T-helper 9 cell (primary cell): ENCODE measurements at regions not wholly inside any gene's neighbourhood (a gene's known extent, or its start where the extent isn't known, plus 50 kb on each side); places are given as distances from the start of the nearest gene placed in this dataset.
"Not testable (repeated sequence)": the region's sequence is repeated elsewhere in the genome, so short reads cannot be mapped to it uniquely, and the experiment has no call there.

Experiments used
- DNase-seq: peaks from one replicate; pipeline ENCODE4 v3.0.0-alpha.2; 2020

- DNase-seq, result no peak
Observed at GRCh38 chr2:126115975-126116374, 540.0 kb upstream of the GYPC start.

GRCh38 chr2:126117886-126118285 is 538.1 kb upstream of the GYPC start:
- no peak for DNase-seq

DNA sequence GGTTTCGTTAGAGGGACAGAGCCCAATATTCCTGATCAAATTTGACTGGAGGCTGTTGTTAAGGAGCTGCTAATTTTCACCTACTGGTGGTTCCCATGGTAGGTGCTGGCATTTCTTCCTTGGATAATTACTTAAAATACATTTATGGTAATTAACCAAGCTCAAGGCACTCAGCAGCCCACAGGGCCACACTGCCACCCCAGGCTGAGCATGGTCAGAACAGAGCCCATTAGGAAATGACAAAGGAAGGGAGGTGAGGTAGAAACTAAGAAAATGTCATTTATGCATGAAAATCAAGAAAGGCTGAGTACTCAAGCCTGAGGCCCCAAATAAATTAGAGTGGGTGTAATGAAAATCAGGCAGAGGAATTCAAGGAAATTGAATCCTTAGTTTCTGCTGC is 510.2 kb upstream of the GYPC start:
- no peak for DNase-seq

- no peak for DNase-seq
Observed at GRCh38 chr2:126154256-126154785, 501.6 kb upstream of the GYPC start.

- DNase-seq, result not testable (repeated sequence)
Observed at GRCh38 chr2:126160950-126161349, 495.0 kb upstream of the GYPC start.

- DNase-seq, result no peak
Observed at GRCh38 chr2:126172631-126173184, 483.2 kb upstream of the GYPC start.

DNA sequence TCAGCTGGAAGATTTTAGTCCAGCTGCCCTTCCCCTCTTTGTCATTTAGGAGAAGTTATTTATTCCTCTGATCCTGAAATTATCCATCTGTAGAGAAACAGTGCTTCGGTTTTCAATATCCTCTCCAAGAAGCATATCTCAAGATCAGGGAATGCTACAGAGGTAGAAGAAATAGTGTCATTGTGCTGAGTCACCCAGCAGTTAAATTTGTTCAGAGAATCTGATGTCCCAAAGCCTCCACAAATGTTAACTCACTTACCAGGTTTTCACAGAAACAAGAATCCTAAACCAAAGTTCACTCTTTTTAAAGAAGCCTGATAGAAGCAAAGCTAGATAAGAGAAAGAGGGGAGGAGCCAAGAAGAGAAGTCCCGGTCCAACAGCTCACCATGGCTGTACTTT is 480.7 kb upstream of the GYPC start:
- no peak for DNase-seq

DNA sequence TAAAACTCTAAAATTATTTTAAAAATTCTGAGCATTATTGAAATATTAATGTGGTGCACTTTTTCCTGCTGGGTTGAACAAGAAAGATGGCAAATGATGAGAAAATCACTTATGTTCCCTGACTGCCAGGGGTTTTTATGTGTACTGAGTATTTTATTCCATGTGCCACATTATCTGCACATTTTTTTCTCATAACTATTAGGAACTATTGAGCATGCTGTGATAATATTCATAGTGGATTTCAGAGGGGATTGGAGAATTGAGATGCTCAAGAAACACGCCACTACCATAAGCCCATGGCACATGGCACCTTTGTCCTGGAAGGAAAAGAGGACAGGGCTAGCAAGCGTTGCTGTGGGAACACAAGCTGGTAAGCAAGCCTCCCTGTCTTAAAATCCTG is 478.5 kb upstream of the GYPC start:
- no peak for DNase-seq

DNA sequence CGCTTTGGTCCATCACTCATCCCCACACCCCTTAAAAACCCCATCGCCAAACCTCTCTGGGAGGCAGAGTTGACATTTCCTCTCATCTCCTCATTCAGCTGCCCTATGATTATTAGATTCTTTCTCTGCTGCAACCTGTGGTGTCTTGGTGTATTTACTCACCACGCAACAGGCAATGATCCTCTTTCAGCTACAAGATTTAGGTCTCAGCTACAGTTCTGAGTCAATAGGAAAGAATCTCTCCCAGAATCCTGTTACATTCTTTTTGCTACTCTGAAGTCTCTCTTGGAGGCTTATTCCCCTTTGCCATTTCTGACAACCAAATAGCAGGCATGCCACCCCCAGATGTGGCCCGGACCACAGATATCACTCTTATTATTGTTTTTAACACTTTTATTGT is 468.3 kb upstream of the GYPC start:
- DNase-seq, result no peak

DNA sequence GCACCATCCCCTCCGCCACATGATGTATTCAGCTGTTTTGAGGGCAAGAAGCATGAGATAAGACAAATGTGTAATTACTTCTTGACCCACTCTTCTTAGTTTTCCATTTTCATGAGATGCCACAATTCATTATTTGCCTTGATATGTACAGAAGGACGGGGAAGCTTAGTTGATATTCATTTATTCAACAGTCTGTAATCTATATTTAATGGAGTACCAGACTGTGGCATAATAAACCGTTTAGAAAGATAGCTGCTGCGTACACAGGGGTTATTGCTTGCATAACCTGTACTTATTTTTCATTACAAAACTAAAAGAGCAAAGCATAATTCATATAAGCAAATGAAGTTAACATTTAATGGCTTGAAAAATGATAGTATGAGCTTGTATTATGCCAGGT is 466.4 kb upstream of the GYPC start:
- no peak for DNase-seq

- DNase-seq, result no peak
Observed at GRCh38 chr2:126200538-126200937, 455.4 kb upstream of the GYPC start.

GRCh38 chr2:126208266-126208665 is 447.7 kb upstream of the GYPC start:
- DNase-seq, result no peak

GRCh38 chr2:126212735-126213134 is 443.2 kb upstream of the GYPC start:
- no peak for DNase-seq

- DNase-seq, result no peak
Observed at GRCh38 chr2:126219081-126219480, 436.9 kb upstream of the GYPC start.

DNA sequence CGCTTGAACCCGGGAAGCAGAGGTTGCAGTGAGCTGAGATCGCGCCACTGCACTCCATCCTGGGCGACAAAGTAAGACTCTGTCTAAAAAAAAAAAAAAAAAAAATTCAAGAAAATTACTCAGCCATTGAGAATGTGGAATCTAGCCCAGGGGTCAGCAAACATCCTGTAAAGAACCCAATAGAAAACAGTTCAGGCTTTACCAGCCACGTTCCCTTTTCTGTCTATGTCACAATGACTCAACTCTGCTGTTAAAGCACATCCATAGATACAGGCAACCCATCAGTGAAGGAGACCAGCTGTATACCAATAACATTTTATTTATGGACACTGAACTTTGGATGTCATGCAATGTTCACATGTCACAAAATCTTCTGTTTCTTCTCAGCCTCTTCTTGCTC is 435.6 kb upstream of the GYPC start:
- DNase-seq, result no peak

DNA sequence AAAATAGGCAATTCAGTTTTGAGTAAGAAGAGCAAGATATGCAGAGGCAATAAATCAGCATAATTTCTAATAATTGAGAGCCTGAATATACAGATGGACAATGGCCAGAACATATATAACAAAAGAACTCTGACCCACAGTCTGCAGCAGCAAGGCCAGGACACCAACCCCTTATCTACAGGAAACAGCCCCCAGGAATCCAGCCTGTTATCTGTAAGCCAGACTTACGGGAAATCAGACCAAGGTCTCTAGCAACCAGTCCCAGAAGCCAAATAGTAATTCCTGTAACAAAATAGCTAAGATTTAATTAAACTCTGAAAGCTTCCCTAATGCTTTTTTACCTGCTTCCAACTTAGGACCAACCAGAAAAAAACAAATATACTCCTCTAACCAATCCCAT is 434.5 kb upstream of the GYPC start:
- no peak for DNase-seq

DNA sequence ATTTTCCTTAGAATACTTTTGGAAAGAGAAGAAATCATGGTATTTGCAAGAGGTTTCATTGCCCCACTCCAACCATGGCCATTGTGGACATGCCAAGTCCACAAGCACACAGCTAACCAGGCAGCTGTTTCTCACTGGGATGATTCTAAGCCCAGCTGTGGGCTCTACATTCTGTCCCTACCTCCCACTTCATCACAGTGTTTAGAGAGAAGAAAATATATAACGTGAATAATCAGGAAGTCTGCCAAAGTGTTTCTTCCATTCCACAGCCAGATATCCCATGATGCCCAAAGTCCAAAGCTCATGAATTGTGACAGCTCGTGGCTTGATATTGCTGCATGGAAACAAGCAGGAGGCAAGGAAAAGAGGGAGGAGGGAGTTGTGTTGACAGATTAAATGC is 433.7 kb upstream of the GYPC start:
- no peak for DNase-seq

- no peak for DNase-seq
Observed at GRCh38 chr2:126224776-126225175, 431.2 kb upstream of the GYPC start.

DNA sequence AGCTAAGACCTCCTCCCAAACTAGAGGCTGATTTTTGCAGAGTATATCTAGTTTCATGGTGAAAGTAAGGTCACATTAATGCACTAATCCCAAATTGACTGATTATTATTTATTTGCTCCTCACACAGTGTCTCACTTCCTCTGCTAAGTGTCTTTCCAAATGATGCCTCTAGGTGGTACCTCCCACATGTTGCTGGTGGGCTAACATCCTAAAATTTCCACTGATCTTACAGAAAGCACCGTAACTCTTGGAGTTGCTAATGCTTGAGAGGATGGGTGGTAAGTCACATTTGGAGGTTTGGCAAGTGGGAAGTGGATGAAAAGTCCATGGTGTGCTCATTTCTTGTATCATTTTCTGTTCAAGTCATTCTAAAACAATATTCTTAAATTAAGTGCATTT is 428.7 kb upstream of the GYPC start:
- DNase-seq, result no peak

- no peak for DNase-seq
Observed at GRCh38 chr2:126228531-126228930, 427.4 kb upstream of the GYPC start.

DNA sequence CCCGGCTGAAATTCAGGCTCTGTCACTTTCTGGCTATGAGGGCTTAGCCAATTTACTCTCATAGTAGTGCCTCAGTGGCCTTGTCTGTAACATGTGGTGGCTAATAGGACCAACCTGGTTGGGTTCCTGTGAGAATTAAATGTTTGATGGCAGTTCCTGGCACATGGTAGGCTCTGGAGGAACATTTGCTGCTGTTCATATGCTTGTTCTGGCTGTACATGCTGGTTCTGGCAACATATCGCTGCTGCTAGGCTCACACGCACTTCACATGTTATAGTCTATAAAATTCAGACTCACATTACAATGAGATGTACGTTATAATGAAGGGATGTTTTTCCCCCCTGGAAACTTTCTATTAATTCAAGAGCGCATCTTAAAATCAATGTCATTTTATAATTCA is 417.7 kb upstream of the GYPC start:
- no peak for DNase-seq

DNA sequence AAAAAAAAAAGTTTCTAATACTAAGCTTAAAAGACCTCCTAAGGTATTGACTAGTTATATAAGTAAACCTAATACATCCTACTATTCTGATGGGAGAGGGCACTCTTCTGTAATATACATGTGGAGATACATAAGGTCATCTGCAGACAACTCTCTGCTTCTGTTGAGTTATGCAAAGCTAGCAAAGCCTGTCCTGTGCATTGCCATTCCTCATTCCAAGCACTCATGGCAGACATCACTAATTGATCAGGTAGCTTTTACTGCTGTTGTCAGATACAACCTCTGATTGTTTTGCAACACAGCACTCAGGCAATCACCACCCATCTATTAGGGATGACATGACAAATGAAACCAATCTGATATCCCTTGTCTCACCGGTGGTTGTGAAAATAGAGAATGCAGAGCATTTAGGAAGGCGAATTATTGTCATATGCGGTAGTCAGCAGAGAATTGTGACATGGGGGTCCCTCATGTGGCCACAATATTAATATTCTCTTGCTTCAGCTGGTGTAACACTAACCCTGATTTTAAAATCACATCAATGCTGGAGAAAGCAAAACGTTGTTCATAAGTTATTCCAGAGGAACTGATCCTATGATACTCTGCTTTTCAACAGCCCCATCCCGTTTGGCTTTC is 416.5 kb upstream of the GYPC start:
- DNase-seq, result no peak

GRCh38 chr2:126241001-126241400 is 415.0 kb upstream of the GYPC start:
- no peak for DNase-seq

DNA sequence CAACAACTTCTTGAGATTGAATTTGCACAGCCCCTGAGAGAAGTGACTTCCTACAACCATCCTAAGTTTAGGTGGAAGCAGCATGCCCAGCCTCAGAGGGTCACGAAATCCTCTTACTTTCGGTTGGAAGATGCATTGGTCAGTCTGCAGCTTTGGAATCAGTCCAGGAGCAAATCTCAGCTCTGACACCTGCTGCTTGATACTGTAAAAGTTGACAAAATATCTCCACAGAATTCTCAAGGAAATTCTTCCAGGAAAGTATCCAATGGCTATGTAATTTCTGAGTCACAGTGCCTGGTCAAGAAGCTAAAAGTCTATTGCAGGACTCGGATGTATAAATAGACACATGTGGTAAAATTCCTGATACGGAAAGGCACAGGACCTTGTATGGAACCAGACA is 414.5 kb upstream of the GYPC start:
- no peak for DNase-seq

DNA sequence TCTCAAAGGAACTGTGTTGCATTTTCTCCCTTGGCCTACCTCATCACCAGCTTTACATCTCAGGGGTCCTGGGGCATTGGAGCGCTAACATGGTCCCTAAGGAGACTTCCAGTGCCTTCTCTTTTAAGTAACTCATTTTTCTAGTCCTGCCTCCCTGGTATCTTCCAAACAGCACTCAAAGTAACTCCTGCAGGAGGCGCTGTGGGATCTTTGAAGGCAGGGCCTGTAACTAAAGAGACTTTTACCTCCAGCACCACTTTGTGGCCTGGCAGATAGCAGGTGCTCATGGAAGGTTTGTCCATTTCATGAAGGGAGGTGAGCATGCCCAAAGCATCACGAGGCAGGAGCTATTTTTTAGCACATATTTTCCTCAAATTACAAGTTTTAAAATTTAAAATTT is 411.0 kb upstream of the GYPC start:
- DNase-seq, result no peak
